ENCODE measurements at regions not wholly inside any gene's neighbourhood (a gene's known extent, or its start where the extent isn't known, plus 50 kb on each side); places are given as distances from the start of the nearest gene placed in this dataset.
"Not testable (repeated sequence)": the region's sequence is repeated elsewhere in the genome, so short reads cannot be mapped to it uniquely, and the experiment has no call there.

DNA sequence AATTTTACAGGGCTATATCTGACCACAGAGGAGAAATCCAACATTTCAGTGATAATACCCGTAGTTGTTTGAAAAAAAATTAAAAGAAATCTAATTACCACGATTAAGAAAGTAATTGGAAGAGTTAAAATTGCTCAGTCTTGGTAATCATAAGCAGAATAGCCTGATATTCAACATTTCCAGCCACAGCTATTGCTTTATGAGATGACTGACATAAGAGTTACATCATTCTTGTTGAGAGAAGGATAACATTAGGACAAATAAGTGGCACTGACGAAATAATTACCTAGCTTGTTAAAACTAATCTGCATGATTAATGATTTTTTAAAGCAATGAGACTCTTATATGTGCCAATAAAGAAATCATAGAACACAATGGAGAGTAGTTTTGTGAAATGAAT is 825.0 kb upstream of the GBE1 start:
- no peaks in the 10 kb centered on the region for H3K27me3 ChIP-seq (ENCODE audit: low read length)
- intact Hi-C loops (cut with micrococcal nuclease): no loop called here
- no peaks in the 10 kb centered on the region for H3K9me2 ChIP-seq (replicated peaks; ENCODE audit: low read length)
- H3K27ac ChIP-seq (ENCODE audit: low read length): no peak overlapping the region
- no peaks in the 10 kb centered on the region for H3F3A ChIP-seq (ENCODE audit: low read length, unreplicated experiment)
- no peaks in the 10 kb centered on the region for H3K79me2 ChIP-seq (ENCODE audit: low read length)
- H4K20me1 ChIP-seq (ENCODE audit: low read length): no peaks in the 10 kb centered on the region
- DNase-seq (no peak), ATAC-seq (no peak)
- TF ChIP-seq EZH2 (IDR thresholded peaks at IDR 0.05; ENCODE audit: low read length, unreplicated experiment): no peak
- TF ChIP-seq, protein P1, sequence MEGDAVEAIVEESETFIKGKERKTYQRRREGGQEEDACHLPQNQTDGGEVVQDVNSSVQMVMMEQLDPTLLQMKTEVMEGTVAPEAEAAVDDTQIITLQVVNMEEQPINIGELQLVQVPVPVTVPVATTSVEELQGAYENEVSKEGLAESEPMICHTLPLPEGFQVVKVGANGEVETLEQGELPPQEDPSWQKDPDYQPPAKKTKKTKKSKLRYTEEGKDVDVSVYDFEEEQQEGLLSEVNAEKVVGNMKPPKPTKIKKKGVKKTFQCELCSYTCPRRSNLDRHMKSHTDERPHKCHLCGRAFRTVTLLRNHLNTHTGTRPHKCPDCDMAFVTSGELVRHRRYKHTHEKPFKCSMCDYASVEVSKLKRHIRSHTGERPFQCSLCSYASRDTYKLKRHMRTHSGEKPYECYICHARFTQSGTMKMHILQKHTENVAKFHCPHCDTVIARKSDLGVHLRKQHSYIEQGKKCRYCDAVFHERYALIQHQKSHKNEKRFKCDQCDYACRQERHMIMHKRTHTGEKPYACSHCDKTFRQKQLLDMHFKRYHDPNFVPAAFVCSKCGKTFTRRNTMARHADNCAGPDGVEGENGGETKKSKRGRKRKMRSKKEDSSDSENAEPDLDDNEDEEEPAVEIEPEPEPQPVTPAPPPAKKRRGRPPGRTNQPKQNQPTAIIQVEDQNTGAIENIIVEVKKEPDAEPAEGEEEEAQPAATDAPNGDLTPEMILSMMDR (conservative IDR thresholded peaks at IDR 0.05; ENCODE audit: low read depth, low read length): no peak
- no peak overlapping the region for H3K9ac ChIP-seq (ENCODE audit: low read length)
- H2AFZ ChIP-seq (ENCODE audit: low read length): no peak overlapping the region
- ChIA-PET CTCF (no interaction called here), POLR2A (ENCODE audit: unreplicated experiment) (no interaction called here)
- BruUV-seq (replicated peaks): no TSS peak
- no peaks in the 10 kb centered on the region for H3K36me3 ChIP-seq (ENCODE audit: low read depth, low read length)
- H3K4me2 ChIP-seq (ENCODE audit: low read length): no peak overlapping the region
- no peaks in the 10 kb centered on the region for H3K4me1 ChIP-seq (ENCODE audit: insufficient read depth, low read length)
- no peaks in the 10 kb centered on the region for H3K9me3 ChIP-seq (ENCODE audit: low read length)
- no peak overlapping the region for H3K4me3 ChIP-seq (ENCODE audit: low read length)

DNA sequence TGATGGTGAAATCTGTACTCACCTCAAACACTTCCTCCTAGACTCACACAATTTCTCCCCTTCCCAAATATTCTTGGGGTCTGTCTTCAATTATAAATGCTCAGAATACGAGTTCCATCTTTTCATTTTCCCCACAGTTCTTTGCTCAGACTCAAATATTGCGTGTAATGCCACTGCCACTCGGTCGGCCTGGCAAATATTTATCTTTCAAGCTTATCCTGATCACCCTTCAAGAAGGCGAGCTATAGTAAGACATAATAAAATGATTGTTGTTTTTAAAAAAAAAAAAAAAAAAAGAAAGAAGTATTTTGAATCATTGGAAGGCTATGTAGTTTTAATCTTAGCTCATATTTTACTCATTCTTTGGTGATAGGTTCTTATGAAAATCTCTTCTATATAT is 824.6 kb upstream of the GBE1 start:
- H3K9ac ChIP-seq (ENCODE audit: low read length); H2AFZ ChIP-seq (ENCODE audit: low read length); H3K4me1 ChIP-seq (ENCODE audit: insufficient read depth, low read length); intact Hi-C loops (cut with micrococcal nuclease); H3K27ac ChIP-seq (ENCODE audit: low read length); H3K9me3 ChIP-seq (ENCODE audit: low read length); CTCF ChIA-PET; POLR2A ChIA-PET (ENCODE audit: unreplicated experiment); H3K36me3 ChIP-seq (ENCODE audit: low read depth, low read length); BruUV-seq (replicated peaks); H3K4me2 ChIP-seq (ENCODE audit: low read length); H3K79me2 ChIP-seq (ENCODE audit: low read length); H3F3A ChIP-seq (ENCODE audit: low read length, unreplicated experiment); DNase-seq; H3K9me2 ChIP-seq (replicated peaks; ENCODE audit: low read length); H3K4me3 ChIP-seq (ENCODE audit: low read length); H3K27me3 ChIP-seq (ENCODE audit: low read length); H4K20me1 ChIP-seq (ENCODE audit: low read length); ATAC-seq: not testable (repeated sequence)

DNA sequence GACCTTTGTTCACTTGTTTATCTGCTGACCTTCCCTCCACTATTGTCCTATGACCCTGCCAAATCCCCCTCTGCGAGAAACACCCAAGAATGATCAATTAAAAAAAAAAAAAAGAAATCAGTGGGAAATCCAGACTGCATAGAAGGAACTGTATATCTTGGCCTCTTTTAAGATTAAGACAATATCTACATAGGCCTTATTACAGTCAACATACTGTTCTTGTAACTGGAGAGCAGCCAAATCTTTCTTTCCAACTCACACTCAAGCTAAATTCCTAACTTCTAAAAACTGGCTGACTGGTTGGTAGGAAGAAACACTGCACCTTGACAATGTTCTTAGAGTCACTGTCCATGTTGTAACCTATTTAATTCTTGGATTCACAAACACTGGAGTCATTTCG is 824.1 kb upstream of the GBE1 start:
- H3K4me2 ChIP-seq (ENCODE audit: low read length); POLR2A ChIA-PET (ENCODE audit: unreplicated experiment); H3F3A ChIP-seq (ENCODE audit: low read length, unreplicated experiment); ATAC-seq; H3K79me2 ChIP-seq (ENCODE audit: low read length); H3K36me3 ChIP-seq (ENCODE audit: low read depth, low read length); BruUV-seq (replicated peaks); H3K9me3 ChIP-seq (ENCODE audit: low read length); H2AFZ ChIP-seq (ENCODE audit: low read length); H3K9me2 ChIP-seq (replicated peaks; ENCODE audit: low read length); H3K27me3 ChIP-seq (ENCODE audit: low read length); DNase-seq; H3K9ac ChIP-seq (ENCODE audit: low read length); H3K4me1 ChIP-seq (ENCODE audit: insufficient read depth, low read length); intact Hi-C loops (cut with micrococcal nuclease); H4K20me1 ChIP-seq (ENCODE audit: low read length); H3K27ac ChIP-seq (ENCODE audit: low read length); H3K4me3 ChIP-seq (ENCODE audit: low read length); CTCF ChIA-PET: not testable (repeated sequence)

DNA sequence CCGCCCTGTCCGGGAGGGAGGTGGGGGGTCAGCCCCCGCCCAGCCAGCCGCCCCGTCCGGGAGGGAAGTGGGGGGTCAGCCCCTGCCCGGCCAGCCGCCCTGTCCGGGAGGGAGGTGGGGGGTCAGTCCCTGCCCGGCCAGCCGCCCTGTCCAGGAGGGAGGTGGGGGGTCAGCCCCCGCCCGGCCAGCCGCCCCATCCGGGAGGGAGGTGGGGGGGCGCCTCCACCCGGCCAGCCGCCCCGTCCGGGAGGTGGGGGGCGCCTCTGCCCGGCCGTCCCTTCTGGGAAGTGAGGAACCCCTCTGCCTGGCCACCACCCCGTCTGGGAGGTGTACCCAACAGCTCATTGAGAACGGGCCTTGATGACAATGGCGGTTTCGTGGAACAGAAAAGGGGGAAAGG is 823.4 kb upstream of the GBE1 start:
- BruUV-seq (replicated peaks); H3K27ac ChIP-seq (ENCODE audit: low read length); H3K36me3 ChIP-seq (ENCODE audit: low read depth, low read length); H3K4me3 ChIP-seq (ENCODE audit: low read length); H3K27me3 ChIP-seq (ENCODE audit: low read length); DNase-seq; intact Hi-C loops (cut with micrococcal nuclease); H3K4me2 ChIP-seq (ENCODE audit: low read length); ATAC-seq; H2AFZ ChIP-seq (ENCODE audit: low read length); H4K20me1 ChIP-seq (ENCODE audit: low read length); H3K9ac ChIP-seq (ENCODE audit: low read length); CTCF ChIA-PET; POLR2A ChIA-PET (ENCODE audit: unreplicated experiment); H3K9me3 ChIP-seq (ENCODE audit: low read length); H3K79me2 ChIP-seq (ENCODE audit: low read length); H3F3A ChIP-seq (ENCODE audit: low read length, unreplicated experiment); H3K9me2 ChIP-seq (replicated peaks; ENCODE audit: low read length); H3K4me1 ChIP-seq (ENCODE audit: insufficient read depth, low read length): not testable (repeated sequence)

DNA sequence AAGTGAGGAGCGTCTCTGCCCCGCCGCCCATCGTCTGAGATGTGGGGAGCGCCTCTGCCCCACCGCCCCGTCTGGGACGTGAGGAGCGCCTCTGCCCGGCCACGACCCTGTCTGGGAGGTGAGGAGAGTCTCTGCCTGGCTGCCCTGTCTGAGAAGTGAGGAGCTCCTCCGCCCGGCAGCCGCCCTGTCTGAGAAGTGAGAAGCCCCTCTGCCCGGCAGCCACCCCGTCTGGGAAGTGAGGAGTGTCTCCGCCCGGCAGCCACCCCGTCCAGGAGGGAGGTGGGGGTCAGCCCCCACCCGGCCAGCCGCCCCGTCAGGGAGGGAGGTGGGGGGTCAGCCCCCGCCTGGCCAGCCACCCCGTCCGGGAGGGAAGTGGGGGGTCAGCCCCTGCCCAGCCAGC is 823.0 kb upstream of the GBE1 start:
- not testable (repeated sequence) for DNase-seq

More for the DNA sequence above, 823.0 kb upstream of the GBE1 start:
- H3K79me2 ChIP-seq (ENCODE audit: low read length); ATAC-seq; BruUV-seq (replicated peaks); POLR2A ChIA-PET (ENCODE audit: unreplicated experiment); CTCF ChIA-PET; H3K9me3 ChIP-seq (ENCODE audit: low read length); intact Hi-C loops (cut with micrococcal nuclease); H3K27ac ChIP-seq (ENCODE audit: low read length); H3K9me2 ChIP-seq (replicated peaks; ENCODE audit: low read length); H3K4me3 ChIP-seq (ENCODE audit: low read length); H4K20me1 ChIP-seq (ENCODE audit: low read length); H3K27me3 ChIP-seq (ENCODE audit: low read length); H3K4me2 ChIP-seq (ENCODE audit: low read length); H3K36me3 ChIP-seq (ENCODE audit: low read depth, low read length); H3K4me1 ChIP-seq (ENCODE audit: insufficient read depth, low read length); H3K9ac ChIP-seq (ENCODE audit: low read length); H2AFZ ChIP-seq (ENCODE audit: low read length); H3F3A ChIP-seq (ENCODE audit: low read length, unreplicated experiment): not testable (repeated sequence)

All from PC-3 (cell line).